Medulla oblongata (tissue), 1 donor: ENCODE measurements at regions not wholly inside any gene's neighbourhood (a gene's known extent, or its start where the extent isn't known, plus 50 kb on each side); places are given as distances from the start of the nearest gene placed in this dataset.
A peak's percentile ranks its signal among the peaks of the same experiment; 100 is the strongest.

Source experiments
- DNase-seq: peaks from one replicate; pipeline ENCODE4 v3.0.0-alpha.2; 2015; ENCODE audit errors: extremely low spot score

GRCh38 chr11:13104619-13105236 lies 95.6 kb downstream of the RASSF10 start:
- no peak for DNase-seq

DNA sequence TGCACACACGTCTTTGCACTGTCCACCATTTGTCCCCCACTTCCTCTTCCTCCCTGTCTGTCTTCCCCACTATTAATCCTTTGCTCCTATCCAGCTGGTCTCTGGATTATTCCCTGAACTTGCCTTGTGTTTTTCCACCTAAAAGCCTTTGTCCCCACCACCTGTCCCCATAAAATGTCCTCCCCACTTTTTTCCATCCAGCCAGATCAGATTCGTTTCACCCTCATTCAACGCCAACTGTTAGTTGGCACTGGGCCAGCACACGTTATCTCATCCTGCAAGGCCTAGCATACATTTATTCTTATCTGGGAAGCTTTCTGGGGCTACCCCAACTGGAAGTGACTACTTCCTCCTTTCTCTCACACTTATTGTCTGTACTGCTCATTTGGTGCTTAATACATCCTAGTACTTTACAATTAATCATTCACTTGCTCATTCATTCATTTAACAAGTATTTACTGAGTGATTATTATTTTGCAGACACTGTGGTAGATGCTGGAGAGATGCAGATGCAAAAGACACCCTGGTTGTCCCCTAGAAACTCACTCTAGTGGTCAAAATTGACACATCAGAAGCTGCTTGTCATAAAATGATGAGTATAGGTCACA lies 96.2 kb downstream of the RASSF10 start:
- DNase-seq: no peak

DNA sequence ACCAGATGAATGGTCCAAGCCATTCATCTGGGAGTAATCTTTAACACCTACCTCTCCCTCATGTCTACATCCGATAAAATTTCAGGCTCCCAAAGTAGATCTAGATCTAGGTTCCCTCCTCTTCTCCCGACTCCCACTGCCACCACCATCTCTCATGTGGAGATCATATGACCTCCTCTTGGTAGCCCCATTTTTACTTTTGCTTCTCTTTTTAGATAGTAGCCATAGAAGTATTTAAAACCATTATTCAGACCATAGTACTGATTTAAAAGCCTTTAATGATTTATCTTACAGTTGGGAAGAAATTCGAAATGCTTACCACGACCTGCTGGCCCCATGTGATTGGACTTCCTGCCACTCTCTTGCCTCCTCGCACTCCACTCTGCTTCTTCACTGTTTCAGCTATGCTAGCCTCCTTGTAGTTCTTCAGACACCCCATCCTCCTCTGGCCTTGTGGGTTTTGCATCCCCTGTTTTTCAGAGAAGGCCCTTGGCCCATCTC lies 98.5 kb downstream of the RASSF10 start:
- no peak for DNase-seq

- no peak for DNase-seq
These were observed 99.3 kb downstream of the RASSF10 start for GRCh38 chr11:13108416-13108815.

- no peak for DNase-seq
These were observed 100.5 kb downstream of the RASSF10 start for GRCh38 chr11:13109616-13110015.

- no peak for DNase-seq
These were observed 101.0 kb downstream of the RASSF10 start for GRCh38 chr11:13110145-13110544.

DNA sequence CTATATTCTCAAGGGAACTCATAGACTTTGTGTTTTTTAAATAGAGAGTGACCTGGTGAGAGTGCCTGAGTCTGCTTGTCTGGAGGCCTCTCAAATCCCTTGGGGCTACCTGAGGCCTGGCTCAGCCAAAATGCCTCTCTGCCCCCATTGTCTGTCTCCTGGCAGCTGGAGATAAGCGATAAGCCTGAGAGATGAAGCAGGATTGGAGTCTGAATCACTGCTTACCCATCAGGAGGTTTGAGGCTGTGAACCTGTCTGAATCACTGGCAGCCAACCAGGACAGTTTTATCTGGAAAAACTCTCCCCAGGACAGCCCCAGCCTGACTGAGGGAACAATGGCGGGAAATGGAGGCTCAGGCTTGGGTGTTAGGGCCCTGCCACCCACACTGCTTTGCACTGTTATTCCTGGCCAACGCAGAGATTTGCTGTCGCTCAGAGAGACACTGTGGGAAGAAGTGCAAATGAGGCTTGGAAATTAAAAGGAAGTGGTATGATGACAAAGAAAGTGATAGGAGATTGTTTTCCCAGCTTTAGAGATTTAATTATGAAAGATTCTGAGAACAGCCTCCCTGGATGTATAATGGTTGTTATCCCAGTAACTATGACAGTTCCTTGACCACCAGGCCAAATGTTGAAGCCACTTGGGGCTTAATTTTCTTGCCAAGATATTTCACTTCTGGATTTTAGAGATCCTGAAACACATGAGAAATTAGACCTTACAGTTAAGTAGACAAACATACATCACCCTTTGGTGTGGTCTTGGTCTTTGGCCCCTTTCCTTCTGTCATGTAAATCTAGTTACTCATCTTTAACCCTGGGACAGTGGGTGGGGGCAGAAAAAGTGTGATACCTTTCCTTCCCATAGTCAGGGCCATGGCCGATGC lies 102.1 kb downstream of the RASSF10 start:
- DNase-seq: no peak

- DNase-seq: no peak
These were observed 102.7 kb downstream of the RASSF10 start for GRCh38 chr11:13111813-13112130.

DNA sequence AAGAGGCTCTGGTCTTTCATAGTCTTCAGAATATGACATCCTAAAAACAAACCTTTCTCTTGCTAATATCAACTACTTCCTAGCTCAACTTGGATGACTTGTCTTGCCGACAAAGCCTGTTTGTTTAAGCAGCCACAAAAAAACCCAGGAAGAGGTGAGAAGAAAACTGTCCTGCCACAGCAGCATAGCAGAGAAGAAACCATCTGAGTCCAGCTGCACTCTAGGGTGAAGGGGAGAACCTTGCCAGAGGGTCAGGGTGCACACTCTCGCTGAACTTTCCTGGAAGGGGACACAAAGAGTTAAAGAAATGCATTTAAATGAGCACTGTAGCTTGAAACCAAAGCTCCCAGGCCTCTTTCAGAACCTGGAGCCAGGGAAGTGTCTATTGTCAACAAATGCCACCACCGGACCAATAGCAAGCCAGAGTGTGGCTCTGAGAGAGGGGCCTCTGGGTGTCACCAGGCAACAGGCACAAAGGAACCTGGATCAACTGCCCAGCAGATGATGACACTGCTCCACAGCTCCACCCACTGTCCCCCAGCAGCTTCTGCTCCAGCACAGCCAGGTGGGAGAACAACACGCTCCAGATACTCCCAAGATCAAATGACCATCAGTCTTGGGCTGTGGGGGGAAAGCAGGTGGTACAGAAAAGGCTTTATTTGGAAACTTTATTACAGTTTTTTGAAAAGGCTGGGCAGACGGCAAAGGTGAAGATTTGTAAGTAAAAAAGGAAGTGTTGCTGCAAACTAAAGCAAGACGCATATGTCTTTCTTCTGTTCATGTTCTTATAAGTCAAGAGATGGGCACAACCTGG lies 105.7 kb downstream of the RASSF10 start:
- DNase-seq: peak; percentile 75

GRCh38 chr11:13115380-13115675 lies 106.2 kb downstream of the RASSF10 start:
- DNase-seq: no peak

DNA sequence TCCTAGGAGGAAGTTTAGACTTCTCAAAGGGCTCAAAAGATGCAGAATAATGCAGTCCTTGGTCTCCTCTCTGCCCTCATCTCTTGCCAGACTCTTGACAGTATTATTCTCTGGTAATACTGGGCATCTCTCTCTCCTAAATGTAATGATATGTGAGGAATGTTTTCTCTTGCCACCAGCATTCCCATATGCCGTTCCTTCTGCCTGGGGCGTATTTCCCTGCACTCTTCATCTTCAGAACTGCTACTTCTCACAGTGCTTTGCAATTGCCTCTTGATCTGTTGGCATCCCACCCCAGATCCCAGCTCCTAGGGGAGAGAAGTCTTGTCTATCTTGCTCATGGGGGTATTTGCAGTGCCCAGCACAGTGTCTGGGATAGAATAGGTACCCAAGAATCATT lies 107.4 kb downstream of the RASSF10 start:
- no peak for DNase-seq

DNA sequence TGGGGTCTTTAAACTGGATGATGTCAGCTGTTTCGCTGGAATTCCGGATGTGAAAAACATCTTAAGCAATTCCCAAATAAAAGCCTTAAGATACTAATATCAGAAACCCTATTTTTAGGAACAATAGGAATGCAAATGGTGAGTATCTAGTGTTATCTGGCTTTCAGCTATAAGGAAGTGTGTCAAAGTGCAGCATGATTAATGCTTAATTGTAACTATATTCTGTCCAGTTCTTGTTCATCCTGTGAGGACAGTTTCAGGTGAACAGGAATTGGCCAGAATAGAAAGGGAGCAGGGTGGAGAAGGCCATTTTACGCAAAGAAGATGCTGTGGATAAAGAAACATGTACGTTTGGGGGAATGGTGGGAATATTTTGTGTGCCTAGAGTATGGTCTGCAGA lies 108.2 kb downstream of the RASSF10 start:
- no peak for DNase-seq

DNA sequence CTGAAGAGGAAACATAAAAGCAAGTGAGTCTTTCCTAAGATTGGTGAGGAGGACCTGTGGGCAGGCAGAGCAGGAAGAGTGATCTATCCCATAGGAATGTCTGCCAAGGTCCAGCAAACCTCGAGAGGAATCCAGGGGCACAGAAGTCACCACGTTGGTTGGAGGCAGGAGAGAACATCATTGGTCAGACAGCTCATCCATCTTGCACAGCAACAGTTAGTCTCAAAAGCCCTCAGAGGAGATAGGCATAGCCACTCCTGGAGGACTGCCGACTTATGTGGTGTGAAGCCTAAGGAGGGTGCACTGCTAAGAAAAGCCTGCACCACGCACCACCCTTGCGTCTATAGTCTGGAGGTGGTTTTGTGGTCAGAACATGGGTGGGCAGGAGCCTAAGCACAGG lies 109.1 kb downstream of the RASSF10 start:
- DNase-seq: no peak

- DNase-seq: no peak
These were observed 109.5 kb downstream of the RASSF10 start for GRCh38 chr11:13118650-13119049.

DNA sequence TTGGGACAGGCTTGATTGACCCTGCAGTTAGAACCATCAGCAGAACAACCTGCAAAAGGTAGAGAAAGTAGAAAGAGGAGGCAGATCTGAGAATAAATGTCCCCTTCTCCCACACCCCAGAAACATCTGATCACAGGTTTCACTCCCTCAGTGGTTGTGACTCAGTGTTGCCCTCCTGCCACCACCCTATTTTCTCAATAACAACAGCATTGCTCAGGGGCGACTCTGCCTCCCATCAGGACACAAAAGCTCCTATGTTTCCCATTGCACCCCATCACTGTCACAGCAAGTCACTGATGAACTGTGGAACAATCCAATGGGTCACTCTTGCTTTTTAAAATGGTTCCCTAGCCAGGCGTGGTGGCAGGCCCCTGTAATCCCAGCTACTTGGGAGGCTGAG lies 110.2 kb downstream of the RASSF10 start:
- no peak for DNase-seq

- DNase-seq: no peak
These were observed 110.9 kb downstream of the RASSF10 start for GRCh38 chr11:13119941-13120520.

GRCh38 chr11:13120691-13121090 lies 111.6 kb downstream of the RASSF10 start:
- no peak for DNase-seq

- DNase-seq: no peak
These were observed 117.3 kb downstream of the RASSF10 start for GRCh38 chr11:13126430-13126829.

DNA sequence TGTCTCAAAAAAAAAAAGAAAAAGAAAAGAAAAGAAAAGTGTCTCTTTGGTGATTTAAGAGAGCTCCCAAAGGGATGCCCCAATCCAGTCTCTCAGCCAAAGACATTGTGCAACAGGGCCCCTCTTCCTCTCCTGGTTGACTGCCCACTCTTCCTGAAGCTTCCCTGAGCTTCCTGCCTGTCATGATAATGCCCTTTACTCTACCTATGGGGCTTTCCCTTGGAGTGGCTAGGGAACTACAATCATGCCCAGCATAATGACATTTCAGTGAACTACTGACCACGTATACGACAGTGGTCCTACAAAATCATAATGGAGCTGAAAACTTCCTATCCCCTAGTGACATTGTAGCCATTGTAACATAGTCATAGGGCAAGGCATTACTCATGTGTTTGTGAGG lies 118.0 kb downstream of the RASSF10 start:
- DNase-seq: no peak

DNA sequence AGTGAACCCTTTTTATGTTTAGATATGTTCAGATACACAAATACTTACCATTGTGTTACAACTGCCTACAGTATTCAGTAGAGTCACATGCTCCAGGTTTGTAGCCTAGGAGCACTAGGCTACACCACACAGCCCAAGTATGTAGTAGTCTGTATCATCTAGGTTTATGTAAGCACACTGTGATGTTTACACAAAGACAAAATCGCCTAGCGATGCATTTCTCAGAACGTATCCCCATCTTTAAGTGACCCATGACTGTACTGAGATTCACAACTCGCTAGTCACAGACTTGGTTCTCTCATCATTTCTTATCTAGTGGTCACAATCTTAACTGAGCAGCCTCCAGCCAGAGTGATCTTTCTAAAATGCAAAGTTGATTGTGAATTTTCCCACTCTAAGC lies 119.2 kb downstream of the RASSF10 start:
- no peak for DNase-seq

GRCh38 chr11:13134066-13134465 lies 125.0 kb downstream of the RASSF10 start:
- no peak for DNase-seq

- no peak for DNase-seq
These were observed 125.8 kb downstream of the RASSF10 start for GRCh38 chr11:13134886-13135285.
